SW480 (cell line): ENCODE measurements at regions not wholly inside any gene's neighbourhood (a gene's known extent, or its start where the extent isn't known, plus 50 kb on each side); places are given as distances from the start of the nearest gene placed in this dataset.
A peak's percentile ranks its signal among the peaks of the same experiment; 100 is the strongest.

Source experiments
- DNase-seq: peaks from one replicate; pipeline ENCODE4 v3.0.0-alpha.2; 2016; ENCODE audit warnings: low spot score

DNA sequence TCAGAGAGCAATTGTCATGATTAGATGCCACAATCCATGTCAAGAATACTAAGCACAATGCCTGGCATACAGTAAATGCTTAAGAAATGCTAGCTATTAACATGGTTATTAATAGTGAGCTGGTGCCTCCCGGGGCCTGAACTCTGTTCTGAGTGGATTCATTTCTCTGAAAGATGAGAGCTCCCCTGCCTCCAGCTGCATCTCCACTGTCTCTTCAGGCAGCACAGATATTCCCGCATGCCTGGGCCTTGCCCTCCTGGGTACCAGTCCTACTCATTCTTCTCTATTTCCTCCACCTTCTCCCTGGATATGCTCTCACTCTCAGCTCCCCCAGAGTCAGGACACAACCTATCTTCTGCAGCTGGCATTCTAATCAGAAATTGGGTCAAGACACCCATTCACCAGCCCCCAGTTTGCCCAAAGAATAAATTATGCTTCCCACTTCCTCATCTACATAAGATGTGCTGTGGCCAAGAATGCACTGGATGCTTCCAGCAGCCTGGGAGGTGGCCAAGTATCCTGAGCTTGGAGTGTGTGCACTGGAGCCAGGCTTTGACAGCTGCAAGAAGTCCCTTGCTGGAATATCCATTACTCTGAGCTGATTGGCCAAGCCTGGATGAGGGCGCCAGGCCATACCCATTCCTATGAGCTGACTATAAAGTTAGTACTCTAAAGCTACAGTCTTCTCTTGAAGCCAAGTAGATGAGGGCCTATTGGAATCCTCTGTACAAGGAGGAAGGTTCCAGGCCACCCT lies 669.0 kb downstream of the ACTL7B start:
- DNase-seq, result no peak

GRCh38 chr9:108185613-108186012 lies 670.2 kb downstream of the ACTL7B start:
- DNase-seq, result no peak

DNA sequence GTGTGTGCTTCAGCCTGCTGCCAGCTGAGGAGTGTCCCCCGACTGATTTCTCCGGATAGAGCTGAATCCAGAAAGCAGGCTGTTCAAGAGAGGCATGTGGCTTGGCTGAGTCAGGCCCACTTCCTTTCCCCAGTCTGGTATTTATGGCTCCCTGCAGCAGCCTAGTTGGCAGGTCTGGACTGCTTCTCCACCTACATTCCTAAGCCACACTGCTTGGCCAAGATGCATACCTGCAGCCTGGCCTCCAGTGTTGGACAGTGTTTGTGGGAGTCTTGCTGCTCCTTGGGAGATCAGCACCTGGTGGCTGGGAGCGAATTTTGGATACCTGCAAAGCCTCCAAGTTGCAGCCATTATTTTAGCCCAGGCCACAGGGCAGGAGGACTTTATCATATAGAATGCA lies 670.8 kb downstream of the ACTL7B start:
- peak; percentile 60 for DNase-seq

DNA sequence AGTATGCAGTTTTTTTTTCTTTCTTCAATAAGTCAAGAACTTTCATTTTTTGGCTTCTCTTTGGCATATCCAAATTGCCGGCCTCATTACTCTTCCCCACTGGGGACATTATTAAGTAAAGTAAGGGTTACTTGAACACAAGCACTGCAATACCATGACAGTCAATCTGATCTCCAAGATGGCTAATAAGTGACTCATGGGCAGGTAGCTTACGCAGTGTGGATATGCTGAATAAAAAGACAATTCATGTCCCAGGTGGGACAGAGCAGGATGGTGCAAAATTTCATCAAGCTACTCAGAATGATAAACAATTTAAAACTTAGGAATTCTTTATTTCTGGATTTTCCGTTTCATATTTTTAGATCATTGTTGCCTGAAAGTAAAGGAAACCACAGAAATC lies 671.8 kb downstream of the ACTL7B start:
- DNase-seq, result no peak

DNA sequence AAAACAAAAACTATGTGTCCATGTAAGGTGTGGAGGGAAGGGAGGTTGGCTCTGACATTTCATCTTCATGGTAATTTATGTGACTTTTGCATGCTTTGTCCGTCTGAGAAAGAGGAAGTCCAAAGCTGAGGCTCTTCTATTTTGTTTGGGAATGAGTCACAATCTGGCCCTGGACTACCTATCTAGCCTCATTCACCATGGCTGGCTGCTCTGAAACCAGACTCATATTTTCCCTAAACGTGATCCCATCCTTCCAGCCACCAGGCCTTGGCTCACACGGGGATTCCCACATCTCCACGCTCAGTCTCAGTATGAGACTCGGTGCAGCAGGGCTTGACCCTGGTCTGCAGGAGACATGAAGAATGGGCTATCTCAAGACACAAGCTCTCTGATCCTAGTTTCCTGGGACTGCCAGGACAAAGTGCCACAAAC lies 672.8 kb downstream of the ACTL7B start:
- DNase-seq, result no peak

GRCh38 chr9:108182270-108182669 lies 673.5 kb downstream of the ACTL7B start:
- no peak for DNase-seq

GRCh38 chr9:108181441-108181840 lies 674.3 kb downstream of the ACTL7B start:
- DNase-seq, result no peak

GRCh38 chr9:108180541-108180940 lies 675.2 kb downstream of the ACTL7B start:
- no peak for DNase-seq

GRCh38 chr9:108178318-108178717 lies 677.5 kb downstream of the ACTL7B start:
- no peak for DNase-seq

GRCh38 chr9:108168236-108168850 lies 678.8 kb upstream of the KLF4 start:
- DNase-seq, result no peak

DNA sequence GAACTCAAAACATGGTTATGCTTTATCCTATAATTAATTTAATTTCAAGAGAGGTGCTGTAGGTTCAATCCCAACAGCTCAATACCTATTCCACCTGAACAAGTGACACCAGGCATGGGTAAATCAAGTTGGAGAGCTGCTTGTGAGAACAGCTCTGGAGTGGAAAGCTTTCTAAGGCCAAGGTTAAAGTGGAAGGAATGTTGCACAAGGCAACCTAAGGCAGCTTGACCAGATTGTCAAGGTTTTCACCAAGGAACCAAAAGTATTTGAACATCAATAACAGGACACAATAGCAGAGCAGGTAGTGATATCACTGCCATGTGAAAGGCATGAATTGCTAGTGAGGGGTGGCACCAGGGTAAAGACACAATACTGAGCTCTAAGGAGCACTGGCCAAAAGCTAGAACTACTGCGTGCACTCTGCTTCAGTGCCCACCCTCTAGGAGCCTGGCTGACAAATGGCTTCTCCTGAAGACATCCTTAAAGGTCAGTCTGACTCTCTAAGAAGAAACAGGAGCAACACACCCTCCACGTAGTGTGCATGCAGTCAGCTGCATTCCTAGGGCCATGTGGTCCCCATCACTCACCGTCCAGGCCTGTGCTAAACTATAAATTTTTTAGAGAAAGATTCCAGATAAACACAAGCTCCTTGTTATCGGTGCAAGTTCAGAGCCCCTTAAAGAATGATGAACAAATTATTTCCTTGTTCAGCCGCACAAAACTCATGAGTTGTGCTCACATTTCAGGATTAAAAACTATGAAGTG lies 677.7 kb upstream of the KLF4 start:
- no peak for DNase-seq

DNA sequence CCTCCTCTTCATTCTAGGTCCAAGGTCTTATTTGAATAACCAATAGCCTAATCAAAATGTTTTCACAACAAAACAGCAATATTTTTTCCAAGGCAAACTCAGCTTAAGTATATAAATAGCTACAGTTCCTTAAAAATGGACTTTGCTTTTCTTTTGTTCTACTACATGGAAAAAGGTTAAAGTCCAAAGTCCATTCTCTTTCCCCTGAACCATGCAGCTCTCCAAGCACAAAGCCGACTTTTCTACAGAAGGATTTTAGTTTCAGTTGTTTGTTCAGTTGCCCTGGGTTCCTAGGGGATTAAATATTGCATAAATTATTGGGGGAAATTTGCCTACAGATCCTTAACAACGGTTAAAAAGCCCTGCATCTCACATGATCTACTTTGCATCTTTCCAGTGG lies 677.0 kb upstream of the KLF4 start:
- peak; percentile 35 for DNase-seq

GRCh38 chr9:108163321-108164005 lies 673.9 kb upstream of the KLF4 start:
- peak; percentile 54 for DNase-seq

DNA sequence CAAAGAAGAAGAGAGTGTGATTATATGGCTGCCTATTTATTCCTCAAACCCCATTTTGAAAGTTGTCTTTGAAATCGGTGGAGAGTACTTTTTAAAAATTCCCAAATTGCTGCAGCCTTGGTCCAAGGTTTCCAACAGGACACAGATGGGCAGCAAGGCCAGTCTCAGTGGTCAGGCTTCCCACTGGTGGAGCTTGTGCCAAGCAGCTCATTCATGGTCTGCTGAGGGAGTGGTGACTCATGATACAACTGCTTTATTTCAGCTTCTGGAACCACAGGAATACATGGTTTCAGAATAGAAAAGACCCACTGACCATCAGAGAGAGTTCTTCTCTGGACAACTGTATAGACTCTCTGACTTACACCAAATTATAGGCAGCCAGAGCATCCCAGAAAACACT lies 673.1 kb upstream of the KLF4 start:
- peak; percentile 27 for DNase-seq

DNA sequence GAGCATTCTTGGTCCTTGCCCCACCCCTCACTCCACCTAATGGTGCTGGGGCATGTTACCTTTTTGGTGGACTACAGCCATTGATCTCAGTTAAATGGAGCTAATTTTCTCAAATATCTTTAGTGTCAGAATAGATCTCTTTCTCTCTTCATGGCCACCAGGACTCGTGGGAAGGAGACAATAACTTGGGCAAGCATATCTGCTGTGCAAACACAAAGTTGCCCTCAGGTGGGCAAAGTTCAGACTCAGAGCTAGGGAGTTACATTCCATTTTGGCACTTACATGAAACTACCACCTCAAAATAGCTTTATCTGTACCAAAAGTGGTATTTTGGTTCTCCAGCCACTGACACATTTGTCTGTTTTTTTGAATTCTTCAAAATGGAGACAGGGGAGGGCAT lies 671.9 kb upstream of the KLF4 start:
- DNase-seq, result no peak

DNA sequence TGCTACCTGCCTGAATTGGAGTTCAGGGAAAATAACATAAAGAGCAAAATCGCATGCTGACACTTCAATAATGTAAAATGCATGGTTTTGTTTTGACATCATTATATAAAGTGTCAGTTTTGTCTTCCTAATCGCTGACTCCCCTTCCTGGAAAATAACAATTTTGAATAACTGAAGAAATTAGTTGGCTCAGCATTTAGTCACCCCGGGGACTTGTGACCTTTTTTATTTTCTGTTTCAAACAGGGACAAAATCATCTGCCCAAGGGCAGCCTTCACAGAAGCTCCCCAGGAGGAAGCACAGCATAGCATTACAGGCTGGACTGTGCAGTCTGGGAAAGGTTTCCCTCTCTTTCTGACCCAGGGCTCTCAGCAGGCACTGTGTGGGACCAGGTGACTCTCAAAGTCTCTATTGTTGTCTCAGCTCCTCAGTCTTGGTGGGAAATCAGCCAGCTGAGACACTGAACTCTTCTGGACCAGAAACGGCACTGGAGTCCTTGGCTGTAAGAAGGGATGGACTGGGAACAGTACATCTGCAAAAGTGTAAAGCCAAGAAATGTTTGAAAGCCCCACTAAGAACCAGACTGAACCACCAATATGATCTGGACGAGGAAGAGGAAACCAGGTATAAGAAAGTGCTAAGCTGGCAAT lies 671.3 kb upstream of the KLF4 start:
- DNase-seq, result no peak

GRCh38 chr9:108160039-108160438 lies 670.5 kb upstream of the KLF4 start:
- no peak for DNase-seq

DNA sequence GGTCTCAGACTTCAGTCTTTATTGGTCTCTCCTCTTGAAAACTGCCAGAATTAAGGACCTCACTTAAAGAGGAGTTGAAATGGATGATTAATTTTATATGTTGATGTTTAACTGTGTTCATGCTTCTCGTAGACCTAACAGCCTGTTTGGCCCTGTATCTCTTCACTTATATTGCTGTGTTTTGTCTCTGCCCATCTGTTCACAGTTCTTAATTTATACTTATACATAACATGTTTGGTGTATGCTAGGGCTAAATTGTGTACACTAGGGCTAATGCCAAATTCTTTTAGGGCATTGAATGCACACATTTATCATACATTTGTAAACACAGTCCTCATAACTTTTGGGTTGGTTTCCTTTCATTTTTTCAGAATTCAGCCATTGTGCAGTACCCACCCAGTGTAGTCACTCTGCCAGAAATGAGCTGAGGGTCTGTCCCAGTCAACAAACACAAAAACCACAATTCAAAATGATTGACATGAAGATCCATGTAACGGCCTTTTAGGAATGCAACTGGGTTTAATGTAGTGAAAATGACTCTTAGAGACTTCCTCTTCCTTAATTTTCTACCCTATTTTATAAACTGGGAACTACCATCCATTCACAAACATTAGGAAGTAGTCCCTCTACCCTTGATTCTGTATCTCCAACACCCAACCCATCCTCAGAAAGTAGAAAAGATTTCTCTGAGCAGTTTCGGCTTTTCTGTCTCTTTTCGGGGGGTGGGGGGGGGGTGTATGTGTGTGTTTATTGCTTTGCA lies 668.8 kb upstream of the KLF4 start:
- no peak for DNase-seq

DNA sequence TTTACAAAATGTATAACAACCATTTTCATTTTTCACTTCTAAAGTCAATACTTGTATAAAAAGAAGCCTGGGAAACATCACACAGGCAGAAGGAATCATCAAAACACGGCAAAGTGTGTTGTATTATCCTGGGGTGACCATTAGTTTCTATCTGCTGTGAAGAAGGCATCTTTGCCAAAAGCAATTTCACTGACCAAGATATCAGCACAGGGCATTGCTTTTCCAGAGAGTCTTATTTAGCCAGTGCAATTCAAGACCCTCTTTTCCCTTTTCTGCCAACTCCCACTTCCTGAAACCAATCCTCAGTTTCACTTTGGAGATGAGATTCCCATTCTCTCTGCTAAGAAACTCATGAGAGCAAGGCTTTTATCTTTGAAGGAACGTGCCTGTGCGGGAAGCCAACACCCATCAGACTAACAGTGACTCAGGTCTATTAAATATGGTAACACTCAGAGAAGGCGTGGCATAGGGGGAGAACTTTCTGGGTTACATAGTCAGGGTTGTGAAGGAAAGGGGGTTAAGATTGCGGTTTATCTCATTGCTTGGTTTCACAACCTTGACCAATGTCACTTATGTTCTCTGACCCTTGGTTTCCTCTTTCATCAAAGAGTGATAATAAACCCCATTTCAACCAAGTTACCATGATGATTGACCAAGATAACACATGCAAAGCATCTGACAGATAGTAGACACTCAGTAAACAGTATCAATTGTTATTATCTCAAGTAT lies 666.9 kb upstream of the KLF4 start:
- peak; percentile 75 for DNase-seq

- no peak for DNase-seq
Measured at GRCh38 chr9:108153416-108153815, 663.8 kb upstream of the KLF4 start.
